CD4-positive, alpha-beta T cell treated with Interleukin-6 at 100 ng/mL for 8 hours (primary cell): ENCODE measurements at regions not wholly inside any gene's neighbourhood (a gene's known extent, or its start where the extent isn't known, plus 50 kb on each side); places are given as distances from the start of the nearest gene placed in this dataset.
"Not testable (repeated sequence)": the region's sequence is repeated elsewhere in the genome, so short reads cannot be mapped to it uniquely, and the experiment has no call there.

Experiments
- DNase-seq: peaks from one replicate; pipeline ENCODE4 v3.0.0-alpha.2; 2020; ENCODE audit warnings: mixed read lengths, low spot score

GRCh38 chr6:10343320-10343719 lies 71.6 kb downstream of the TFAP2A start:
- no peak for DNase-seq

- no peak for DNase-seq
Observed at GRCh38 chr6:10341605-10342004, 73.3 kb downstream of the TFAP2A start.

- DNase-seq: no peak
Observed at GRCh38 chr6:10338151-10338550, 76.7 kb downstream of the TFAP2A start.

DNA sequence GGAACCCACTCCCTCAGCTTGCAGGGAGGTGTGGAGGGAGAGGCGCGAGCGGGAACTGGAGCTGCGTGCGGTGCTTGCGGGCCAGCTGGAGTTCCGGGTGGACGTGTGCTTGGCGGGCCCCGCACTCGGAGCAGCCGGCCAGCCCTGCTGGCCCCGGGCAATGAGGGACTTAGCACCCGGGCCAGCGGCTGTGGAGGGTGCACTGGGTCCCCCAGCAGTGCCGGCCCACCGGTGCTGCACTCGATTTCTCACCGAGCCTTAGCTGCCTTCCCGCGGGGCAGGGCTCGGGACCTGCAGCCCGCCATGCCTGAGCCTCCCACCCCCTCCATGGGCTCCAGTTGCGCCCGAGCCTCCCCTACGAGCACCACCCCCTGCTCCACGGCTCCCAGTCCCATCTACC lies 77.5 kb downstream of the TFAP2A start:
- not testable (repeated sequence) for DNase-seq

- DNase-seq: no peak
Observed at GRCh38 chr6:10332111-10332510, 82.8 kb downstream of the TFAP2A start.

DNA sequence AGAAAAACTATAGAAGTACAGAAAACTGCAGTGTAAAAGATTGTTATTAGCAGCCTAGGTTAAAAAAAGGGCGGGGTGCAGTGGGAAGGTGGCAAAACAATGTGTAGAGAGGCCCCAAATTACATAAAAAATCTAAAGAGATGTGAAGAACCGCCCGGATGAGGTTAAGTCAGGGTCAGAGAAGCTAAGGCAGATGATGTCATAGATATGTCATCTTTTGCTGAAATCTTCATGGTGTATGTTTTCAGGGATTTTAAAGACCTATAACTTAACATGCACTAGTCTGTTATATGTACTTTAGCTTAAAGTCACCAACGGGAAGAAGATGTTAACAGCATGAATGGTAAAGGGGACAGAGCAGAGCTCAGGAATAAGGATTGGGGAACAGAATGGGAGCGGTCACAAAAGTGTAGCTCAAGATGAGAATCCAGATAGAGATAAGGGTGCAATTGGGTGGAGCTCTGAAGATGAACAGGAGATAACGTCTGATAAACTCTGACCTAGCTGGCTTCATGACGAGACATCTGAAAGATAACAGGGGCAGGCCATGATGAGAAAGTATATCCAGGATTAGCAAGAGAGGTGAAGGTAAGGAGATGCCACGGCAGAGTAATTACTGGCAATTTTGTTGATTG lies 83.4 kb downstream of the TFAP2A start:
- DNase-seq: no peak

DNA sequence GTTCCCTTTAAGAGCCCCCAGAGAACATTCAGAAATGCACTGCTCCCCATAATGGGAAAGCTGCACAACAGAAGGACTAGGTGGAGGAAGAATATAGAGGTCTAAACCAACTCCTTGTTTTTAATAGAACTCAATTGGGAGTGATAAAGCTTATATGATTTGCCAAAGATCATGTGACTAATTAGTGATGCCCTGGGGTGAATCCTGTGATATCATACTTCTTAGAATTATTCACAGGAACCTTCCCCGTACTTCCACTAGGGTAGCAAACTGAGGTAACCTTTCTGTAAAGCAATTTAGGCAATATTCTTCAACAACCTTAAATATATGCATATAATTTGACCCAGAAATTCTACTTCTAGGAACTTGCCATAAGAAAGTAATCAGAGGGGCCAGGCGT lies 84.4 kb downstream of the TFAP2A start:
- no peak for DNase-seq

- no peak for DNase-seq
Observed at GRCh38 chr6:10323018-10323417, 91.9 kb downstream of the TFAP2A start.

GRCh38 chr6:10320291-10320690 lies 94.6 kb downstream of the TFAP2A start:
- no peak for DNase-seq

DNA sequence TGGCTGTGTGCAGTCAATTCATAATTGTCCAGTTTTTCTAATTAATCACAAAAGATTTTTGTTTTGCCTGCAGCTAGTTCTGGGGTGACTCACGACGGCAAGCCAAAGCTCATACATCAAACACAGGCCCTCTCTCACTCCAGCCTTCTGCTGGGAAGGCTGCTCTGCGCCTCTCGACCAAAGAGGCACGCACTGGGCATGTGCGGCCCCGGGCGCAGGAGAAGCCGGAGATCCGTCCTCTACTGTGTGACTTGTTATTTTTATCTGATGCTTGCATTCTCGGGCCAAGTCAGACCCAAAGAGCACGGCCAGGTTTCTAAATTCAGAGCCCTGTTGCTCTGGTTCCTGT lies 98.5 kb downstream of the TFAP2A start:
- no peak for DNase-seq

GRCh38 chr6:10315658-10316372 lies 99.1 kb downstream of the TFAP2A start:
- no peak for DNase-seq

DNA sequence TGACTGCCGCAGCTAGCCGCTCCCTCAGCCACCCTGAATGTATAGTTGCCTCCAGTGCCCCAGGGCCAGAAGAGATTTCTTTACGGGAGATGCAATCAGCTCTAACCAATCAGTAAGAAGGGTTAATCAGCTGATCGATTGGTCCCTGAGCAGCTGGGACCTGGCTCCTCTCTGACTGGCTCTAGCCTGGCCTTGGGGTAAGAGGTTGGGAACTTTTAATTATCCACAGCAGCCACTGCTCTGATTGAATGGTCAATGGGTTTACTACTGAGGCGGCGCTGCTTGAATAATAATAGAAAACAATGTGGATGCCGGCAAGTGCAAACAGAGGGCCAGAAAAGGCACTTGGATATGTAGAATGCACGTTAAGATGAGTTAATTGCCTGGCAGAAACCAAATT lies 99.8 kb downstream of the TFAP2A start:
- DNase-seq: no peak

DNA sequence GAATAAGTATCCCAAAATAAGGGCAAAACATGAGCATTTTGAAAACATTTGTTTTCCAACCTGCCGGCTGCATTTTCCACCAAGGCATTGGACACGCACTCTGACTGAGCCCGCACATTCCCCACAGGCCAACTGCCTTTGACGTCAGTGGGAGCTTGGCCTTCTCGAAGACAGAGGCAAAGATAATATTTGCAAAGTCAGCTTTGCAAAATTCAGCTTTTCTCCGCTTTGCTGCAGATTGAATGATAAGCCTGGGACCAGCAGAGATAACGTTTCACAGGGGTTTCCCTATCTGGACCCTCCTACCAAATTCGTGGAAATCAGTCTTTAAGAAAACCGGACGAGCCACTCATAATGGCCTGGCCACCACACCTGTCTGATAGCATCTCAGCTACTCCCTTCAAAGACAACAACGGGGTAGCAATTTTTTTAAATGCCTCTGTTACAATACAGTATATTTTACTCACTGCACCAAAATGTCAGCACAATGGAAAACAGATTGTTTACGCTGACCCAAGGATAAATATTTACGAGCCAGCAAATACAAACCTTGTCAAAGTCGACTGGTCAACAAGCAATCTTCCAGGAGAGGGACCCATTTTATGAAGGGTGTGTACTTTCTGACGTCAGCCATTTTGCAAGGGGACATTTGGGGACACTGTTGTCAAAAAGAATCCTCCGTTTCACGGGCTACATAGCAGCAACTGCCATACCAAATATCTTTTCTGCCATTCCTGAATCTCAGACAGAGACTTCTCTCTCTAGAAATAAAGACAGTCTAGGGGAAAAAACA lies 100.5 kb downstream of the TFAP2A start:
- no peak for DNase-seq

DNA sequence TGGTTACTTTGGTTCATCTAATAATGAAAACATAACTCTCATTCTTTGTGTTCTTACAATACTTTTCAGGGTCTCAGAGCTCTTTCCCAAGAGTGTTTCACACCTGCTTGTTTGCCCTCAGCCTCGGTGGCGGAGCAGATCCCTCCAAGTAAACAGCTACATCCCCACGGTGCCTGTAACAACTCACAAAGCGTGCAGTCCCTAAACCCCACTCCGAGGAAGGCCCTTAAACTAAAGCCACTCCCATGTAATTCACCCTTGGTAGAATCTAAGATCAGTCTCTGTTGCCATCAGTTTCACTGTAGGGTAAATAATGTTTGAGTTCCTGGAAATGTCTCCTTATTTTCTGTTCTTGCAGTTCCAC lies 101.1 kb downstream of the TFAP2A start:
- no peak for DNase-seq

DNA sequence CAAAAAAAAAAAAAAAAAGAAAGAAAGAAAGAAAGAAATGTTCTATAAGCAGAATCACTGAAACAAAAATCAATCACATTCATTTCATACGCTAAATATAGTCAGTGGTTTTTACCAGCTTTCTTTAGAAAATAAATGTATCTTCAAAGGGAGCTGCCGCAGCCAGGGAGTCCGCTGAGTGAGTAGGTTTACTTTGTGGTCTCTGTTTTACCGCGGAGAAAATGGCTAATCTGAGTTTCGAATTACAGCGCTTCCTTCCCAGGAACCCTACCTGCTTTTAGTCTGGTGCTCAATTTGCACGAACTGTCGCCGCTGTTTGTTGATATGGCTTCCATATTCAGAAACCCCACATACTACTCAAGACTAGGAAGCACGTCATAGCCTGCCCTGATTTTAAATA lies 102.4 kb downstream of the TFAP2A start:
- no peak for DNase-seq

DNA sequence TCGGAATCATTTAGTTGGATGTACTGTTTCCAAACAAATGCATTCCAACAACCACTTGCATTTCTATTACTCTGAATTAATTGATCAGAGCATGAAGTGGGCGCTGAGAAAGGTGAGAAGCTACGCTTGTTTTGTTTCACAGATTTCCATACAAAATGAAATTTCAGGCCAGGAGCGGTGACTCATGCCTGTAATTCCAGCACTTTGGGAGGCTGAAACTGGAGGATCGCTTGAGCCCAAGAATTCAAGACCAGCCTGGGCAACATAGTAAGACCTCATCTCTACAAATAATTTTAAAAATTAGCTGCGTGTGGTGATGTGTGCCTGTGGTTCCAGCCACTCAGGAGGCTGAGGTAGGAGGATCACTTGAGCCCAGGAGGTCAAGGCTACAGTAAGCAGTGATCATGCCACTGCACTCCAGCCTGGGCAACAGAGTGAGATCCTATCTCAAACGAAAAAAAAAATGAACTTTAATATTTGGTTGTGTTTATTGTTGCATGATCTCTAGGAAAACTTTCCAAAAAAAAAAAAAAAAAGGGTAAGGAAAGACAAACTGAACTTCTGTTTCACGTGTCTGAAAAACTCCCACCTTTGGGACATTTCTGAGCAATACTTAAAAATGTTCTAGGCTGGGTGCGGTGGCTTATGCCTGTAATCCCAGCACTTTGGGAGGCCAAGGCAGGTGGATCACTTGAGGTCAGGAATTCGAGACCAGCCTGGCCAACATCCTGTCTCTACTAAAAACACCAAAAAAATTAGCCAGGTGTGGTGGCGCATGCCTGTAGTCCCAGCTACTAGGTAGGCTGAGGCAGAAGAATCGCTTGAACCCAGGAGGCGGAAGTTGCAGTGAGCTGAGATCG lies 103.1 kb downstream of the TFAP2A start:
- not testable (repeated sequence) for DNase-seq

DNA sequence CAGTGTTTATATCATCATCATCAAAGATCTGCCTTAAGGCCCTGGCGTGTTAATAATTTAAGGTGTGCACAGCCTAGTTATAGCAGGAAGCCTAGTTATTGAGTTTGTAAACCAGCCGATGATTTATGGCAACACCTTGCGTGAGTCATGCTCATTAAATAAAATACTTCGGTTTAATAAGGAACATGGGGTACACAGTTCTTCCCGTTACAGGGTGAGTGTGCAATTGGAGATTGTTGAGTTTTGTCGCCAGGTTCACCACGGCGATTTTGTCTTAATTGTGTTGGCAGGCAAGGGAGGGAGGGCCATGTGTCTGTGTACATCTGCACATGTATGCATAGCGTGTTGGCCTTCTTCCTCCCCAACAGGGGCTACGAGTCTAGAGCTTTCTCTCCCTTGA lies 104.0 kb downstream of the TFAP2A start:
- no peak for DNase-seq

- DNase-seq: no peak
Observed at GRCh38 chr6:10310330-10310653, 104.6 kb downstream of the TFAP2A start.

DNA sequence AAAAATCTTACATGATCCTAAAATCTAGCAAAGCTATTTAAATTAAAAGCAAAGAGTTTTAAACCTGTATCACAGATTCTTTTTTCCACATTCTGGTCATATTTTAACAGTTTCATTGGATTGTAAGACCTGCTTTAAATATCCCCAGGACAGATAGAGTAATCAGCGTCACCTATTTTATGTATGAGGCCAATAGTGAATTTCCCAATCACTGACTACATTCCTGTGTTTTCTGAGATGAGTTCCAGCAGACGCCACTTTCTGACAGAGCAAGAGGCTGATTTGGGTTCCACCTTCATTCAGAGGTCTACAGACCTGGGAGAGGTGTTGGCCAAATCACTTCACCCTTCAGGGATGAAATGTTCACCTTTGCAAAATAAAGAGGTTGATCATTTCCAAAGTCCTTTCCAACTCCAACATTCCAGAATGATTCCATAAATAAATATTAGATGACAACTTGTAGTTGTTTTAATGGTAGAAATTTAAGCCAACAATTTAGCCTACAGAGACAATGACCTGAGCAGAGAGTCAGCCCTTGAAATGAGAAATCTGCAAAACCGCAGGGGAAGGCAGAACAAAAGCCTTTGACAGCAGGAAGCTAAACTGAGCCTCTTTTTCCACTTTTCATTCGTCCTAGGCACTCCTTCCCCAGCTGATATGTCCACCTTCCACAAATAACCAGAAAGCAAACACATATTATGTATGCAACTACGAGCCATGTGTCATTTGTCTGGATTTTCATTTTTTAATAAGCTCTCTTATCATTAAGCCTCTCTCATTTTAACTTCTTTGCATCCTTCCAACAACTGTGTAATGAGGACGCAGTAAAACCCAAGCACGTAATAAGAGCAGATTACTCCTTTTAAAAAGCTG lies 105.2 kb downstream of the TFAP2A start:
- DNase-seq: no peak

GRCh38 chr6:10307476-10307875 lies 107.4 kb downstream of the TFAP2A start:
- no peak for DNase-seq

DNA sequence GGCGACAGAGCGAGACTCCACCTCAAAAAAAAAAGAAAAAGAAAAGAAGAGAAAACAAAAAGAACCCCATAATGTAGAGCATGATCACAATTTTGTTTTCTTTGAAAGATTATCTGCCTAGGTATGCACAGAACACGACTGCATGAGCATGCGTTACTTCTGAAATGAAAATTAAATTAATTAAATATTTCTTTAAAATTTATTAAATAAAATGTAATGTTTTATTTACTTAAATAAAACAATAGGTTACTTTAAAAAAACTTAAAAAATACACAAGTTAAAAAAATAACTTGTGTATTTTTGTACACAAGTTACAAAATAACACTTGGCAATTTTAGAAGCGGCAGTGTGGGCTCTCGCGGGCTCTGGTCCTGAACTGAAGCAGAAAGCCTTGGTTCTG lies 107.8 kb downstream of the TFAP2A start:
- no peak for DNase-seq
